B cell (primary cell): ENCODE measurements at regions not wholly inside any gene's neighbourhood (a gene's known extent, or its start where the extent isn't known, plus 50 kb on each side); places are given as distances from the start of the nearest gene placed in this dataset.

Experiments used
- ATAC-seq: fragments of 200-7000 bp; cut with Tn5 transposase; one replicate; pipeline ENCODE4 v1.10.0; 2021; ENCODE audit warnings: low read depth, mild to moderate bottlenecking, moderate number of reproducible peaks, moderate library complexity
- CTCF ChIA-PET: fragments of 350-600 bp; sonication (Branson Sonifier 250); formaldehyde crosslinking; loops from one replicate; lab custom pipeline; 2021; ENCODE audit warnings: antibody characterized with exemption, inconsistent platforms; lab: Charles Lee
- POLR2A ChIA-PET: fragments of 350-600 bp; sonication (Branson Sonifier 250); formaldehyde crosslinking; loops from one replicate; lab custom pipeline; 2021; ENCODE audit warnings: antibody characterized with exemption; lab: Charles Lee
- DNase-seq: peaks from one replicate; pipeline ENCODE4 v3.0.0; 2013
- H2AFZ ChIP-seq: 2 replicates; pipeline ENCODE4 v1.6.1; 2012; ENCODE audit warnings: mild to moderate bottlenecking, low read depth, low read length; ENCODE audit not compliant: insufficient read depth, poor library complexity, severe bottlenecking
- H3K27ac ChIP-seq, 2 donors: 1 replicate in 1 of 2; 2 replicates in 1 of 2; pipeline ENCODE4 v1.5.1; 2012 to 2013; ENCODE audit warnings: low read length in 2 of 2, mild to moderate bottlenecking in 2 of 2, moderate library complexity in 1 of 2
- H3K27me3 ChIP-seq, 4 experiments: fragments of 200-600 bp in 1 of 4; sonication (generic) in 1 of 4; replicated peaks in 1 of 4; 1 replicate in 2 of 4; 2 replicates in 2 of 4; pipeline versions ENCODE4 v1.6.1 to v1.7.0; 2013 to 2016; ENCODE audit warnings: low read length in 3 of 4, mild to moderate bottlenecking in 2 of 4, mixed read lengths in 1 of 4, moderate library complexity in 1 of 4; ENCODE audit not compliant: insufficient read depth in 4 of 4, control insufficient read depth in 3 of 4; ENCODE audit errors: control extremely low read depth in 1 of 4
- H3K36me3 ChIP-seq, 2 experiments: replicated peaks in 1 of 2; 1 replicate in 1 of 2; 2 replicates in 1 of 2; pipeline versions ENCODE4 v1.6.1 to v1.7.1; 2013; ENCODE audit warnings: low read length in 1 of 2; ENCODE audit not compliant: insufficient read depth in 2 of 2, control insufficient read depth in 1 of 2; ENCODE audit errors: control extremely low read depth in 1 of 2, extremely low read depth in 1 of 2
- H3K4me1 ChIP-seq, 2 donors: fragments of 200-600 bp in 1 of 2; sonication (generic) in 1 of 2; 1 replicate in 1 of 2; 2 replicates in 1 of 2; pipeline versions ENCODE4 v1.5.1 to v1.6.1; 2013 to 2017; ENCODE audit warnings: low read length in 2 of 2; ENCODE audit not compliant: control insufficient read depth in 2 of 2, insufficient read depth in 2 of 2
- H3K4me2 ChIP-seq: replicated peaks from 2 replicates; pipeline ENCODE3; 2012; ENCODE audit warnings: mild to moderate bottlenecking, low read depth, low read length; ENCODE audit not compliant: poor library complexity, severe bottlenecking
- H3K4me3 ChIP-seq, 5 experiments: fragments of 200-600 bp in 1 of 5; sonication (generic) in 1 of 5; 1 replicate in 3 of 5; 2 replicates in 2 of 5; pipeline versions ENCODE4 v1.5.1 to v1.7.0; 2011 to 2016; ENCODE audit warnings: low read length in 4 of 5, mild to moderate bottlenecking in 4 of 5, low read depth in 2 of 5, control low read depth in 1 of 5, moderate library complexity in 1 of 5; ENCODE audit not compliant: insufficient read depth in 1 of 5; ENCODE audit errors: control extremely low read depth in 1 of 5, extremely low read depth in 1 of 5
- H3K79me2 ChIP-seq: fragments of 200-600 bp; sonication (generic); one replicate; pipeline ENCODE4 v1.6.0; 2016; ENCODE audit warnings: low read length; ENCODE audit not compliant: control insufficient read depth, insufficient read depth
- H3K9ac ChIP-seq: fragments of 200-600 bp; sonication (generic); 2 replicates; pipeline ENCODE4 v1.6.1; 2017; ENCODE audit warnings: mild to moderate bottlenecking, low read length, moderate library complexity
- H3K9me3 ChIP-seq, 3 donors: one replicate each; pipeline versions ENCODE4 v1.6.1 to v1.7.1; 2013; ENCODE audit warnings: low read length in 2 of 3; ENCODE audit not compliant: control insufficient read depth in 2 of 3, insufficient read depth in 1 of 3; ENCODE audit errors: control extremely low read depth in 1 of 3
- H4K20me1 ChIP-seq: 2 replicates; pipeline ENCODE4 v1.6.0; 2012; ENCODE audit warnings: mild to moderate bottlenecking, low read length; ENCODE audit not compliant: insufficient read depth, control insufficient read depth, poor library complexity, severe bottlenecking
- H3K27ac Mint-ChIP-seq: one replicate; pipeline ENCODE4 v1.8.0; 2021; ENCODE audit warnings: mixed read lengths
- H3K27me3 Mint-ChIP-seq: one replicate; pipeline ENCODE4 v1.8.0; 2021; ENCODE audit warnings: mixed read lengths
- H3K4me1 Mint-ChIP-seq: one replicate; pipeline ENCODE4 v1.8.0; 2021; ENCODE audit warnings: mixed read lengths
- H3K4me3 Mint-ChIP-seq: one replicate; pipeline ENCODE4 v1.8.0; 2021; ENCODE audit warnings: mixed read lengths
- H3K9me3 Mint-ChIP-seq: one replicate; pipeline ENCODE4 v1.8.0; 2022; ENCODE audit warnings: mixed read lengths; ENCODE audit not compliant: insufficient read depth
- EZH2 ChIP-seq: IDR thresholded peaks from 2 replicates; pipeline ENCODE4 v1.6.1; 2012; ENCODE audit warnings: borderline replicate concordance, low read depth, mild to moderate bottlenecking, moderate library complexity, low read length; ENCODE audit not compliant: insufficient read depth, poor library complexity, severe bottlenecking
- WGBS: methylation state at CpG from one replicate; pipeline ENCODE4 v1.1.5; 2013; ENCODE audit warnings: missing lambda C conversion rate; ENCODE audit not compliant: insufficient coverage; 5-methylcytosine and 5-hydroxymethylcytosine counted together
- intact Hi-C: fragments of 100-400 bp; cut with micrococcal nuclease; formaldehyde crosslinking; loops from one replicate; pipeline ENCODE4 v1.10.0; 2022
- TF ChIP-seq, protein P1 (sequence below): fragments of 200-600 bp; IDR thresholded peaks from one replicate; pipeline ENCODE4 v1.8.0; 2022; ENCODE audit warnings: antibody characterized with exemption, mild to moderate bottlenecking

DNA sequence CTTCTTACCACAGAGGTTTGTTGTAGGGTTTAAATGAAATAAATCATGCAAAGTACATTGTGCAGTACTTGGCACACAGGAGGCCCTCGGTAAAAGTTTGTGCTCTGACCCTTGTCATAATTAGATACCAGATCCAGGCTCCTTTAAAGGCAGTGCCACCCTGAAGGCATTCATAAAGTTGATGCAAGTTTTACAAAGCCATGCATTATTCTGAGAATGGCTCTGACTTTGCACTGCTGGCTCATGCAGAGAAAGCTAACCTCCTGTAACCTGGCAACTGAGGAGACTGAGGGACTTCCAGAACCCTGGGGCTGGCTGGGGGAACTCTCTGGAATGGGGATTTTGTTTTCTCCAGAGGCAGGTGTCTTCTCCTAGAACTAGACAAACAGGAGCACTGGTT, 570.9 kb downstream of the CCSER2 start:
- H2AFZ ChIP-seq = no peak overlapping the region
- ChIA-PET CTCF (no interaction called here), POLR2A (no interaction called here)
- no peak for ATAC-seq
- H3K9ac ChIP-seq = no peak overlapping the region
- H3K4me1 ChIP-seq = no peaks in the 10 kb centered on the region
- whole genome bisulfite sequencing = 50% methylated on average over 1 of the region's 1 CpG
- H3K4me3 ChIP-seq = no peak overlapping the region
- intact Hi-C loops = no loop called here
- no peaks in the 10 kb centered on the region for H3K27me3 ChIP-seq
- no peak for TF ChIP-seq EZH2
- TF ChIP-seq, protein P1, sequence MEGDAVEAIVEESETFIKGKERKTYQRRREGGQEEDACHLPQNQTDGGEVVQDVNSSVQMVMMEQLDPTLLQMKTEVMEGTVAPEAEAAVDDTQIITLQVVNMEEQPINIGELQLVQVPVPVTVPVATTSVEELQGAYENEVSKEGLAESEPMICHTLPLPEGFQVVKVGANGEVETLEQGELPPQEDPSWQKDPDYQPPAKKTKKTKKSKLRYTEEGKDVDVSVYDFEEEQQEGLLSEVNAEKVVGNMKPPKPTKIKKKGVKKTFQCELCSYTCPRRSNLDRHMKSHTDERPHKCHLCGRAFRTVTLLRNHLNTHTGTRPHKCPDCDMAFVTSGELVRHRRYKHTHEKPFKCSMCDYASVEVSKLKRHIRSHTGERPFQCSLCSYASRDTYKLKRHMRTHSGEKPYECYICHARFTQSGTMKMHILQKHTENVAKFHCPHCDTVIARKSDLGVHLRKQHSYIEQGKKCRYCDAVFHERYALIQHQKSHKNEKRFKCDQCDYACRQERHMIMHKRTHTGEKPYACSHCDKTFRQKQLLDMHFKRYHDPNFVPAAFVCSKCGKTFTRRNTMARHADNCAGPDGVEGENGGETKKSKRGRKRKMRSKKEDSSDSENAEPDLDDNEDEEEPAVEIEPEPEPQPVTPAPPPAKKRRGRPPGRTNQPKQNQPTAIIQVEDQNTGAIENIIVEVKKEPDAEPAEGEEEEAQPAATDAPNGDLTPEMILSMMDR = no peak
- H3K4me3 Mint-ChIP-seq = no peak overlapping the region
- DNase-seq = no peak
- H3K4me1 Mint-ChIP-seq = no peaks in the 10 kb centered on the region
- no peaks in the 10 kb centered on the region for H3K36me3 ChIP-seq
- no peaks in the 10 kb centered on the region for H3K27me3 Mint-ChIP-seq
- no peaks in the 10 kb centered on the region for H3K9me3 Mint-ChIP-seq
- H3K4me2 ChIP-seq = no peak overlapping the region
- no peak overlapping the region for H3K27ac Mint-ChIP-seq
- H4K20me1 ChIP-seq = no peaks in the 10 kb centered on the region
- H3K79me2 ChIP-seq = no peaks in the 10 kb centered on the region
- no peaks in the 10 kb centered on the region for H3K9me3 ChIP-seq
- H3K27ac ChIP-seq = no peak overlapping the region

DNA sequence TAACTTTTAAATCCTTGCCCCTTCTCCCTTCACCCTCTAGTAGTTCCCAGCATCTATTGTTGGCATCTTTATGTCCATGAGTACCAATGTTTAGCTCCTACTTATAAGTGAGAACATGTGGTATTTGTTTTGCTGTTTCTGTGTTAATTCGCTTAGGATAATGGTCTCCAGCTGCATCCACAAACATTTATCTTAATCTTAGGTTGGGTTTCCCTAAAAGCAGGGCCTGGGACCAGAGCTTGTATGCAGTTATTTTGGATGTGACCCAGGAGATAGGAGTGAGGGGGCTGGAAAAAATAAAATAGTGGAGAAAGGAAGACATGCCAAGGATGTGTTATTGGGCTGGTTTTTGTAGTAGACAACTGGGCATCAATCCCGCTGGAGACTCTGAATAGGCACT, 571.8 kb downstream of the CCSER2 start:
- no peak overlapping the region for H3K27ac Mint-ChIP-seq
- POLR2A ChIA-PET = no interaction called here
- H3K4me1 ChIP-seq = no peaks in the 10 kb centered on the region
- WGBS = 83% methylated on average over 1 of the region's 2 CpGs
- H3K4me3 ChIP-seq = no peak overlapping the region
- no peaks in the 10 kb centered on the region for H3K9me3 Mint-ChIP-seq
- no peak for ATAC-seq
- no peaks in the 10 kb centered on the region for H3K27me3 ChIP-seq
- intact Hi-C loops = no loop called here
- no peak overlapping the region for H3K4me2 ChIP-seq
- no peaks in the 10 kb centered on the region for H3K79me2 ChIP-seq
- no peaks in the 10 kb centered on the region for H4K20me1 ChIP-seq
- CTCF ChIA-PET = no interaction called here
- DNase-seq = no peak
- H3K36me3 ChIP-seq = no peaks in the 10 kb centered on the region
- H3K27me3 Mint-ChIP-seq = no peaks in the 10 kb centered on the region
- TF ChIP-seq, protein P1 = no peak
- TF ChIP-seq EZH2 = no peak
- H3K4me1 Mint-ChIP-seq = no peaks in the 10 kb centered on the region
- no peaks in the 10 kb centered on the region for H3K9me3 ChIP-seq
- H3K4me3 Mint-ChIP-seq = no peak overlapping the region
- H3K9ac ChIP-seq = no peak overlapping the region
- H2AFZ ChIP-seq = no peak overlapping the region
- H3K27ac ChIP-seq = no peak overlapping the region
